ENCODE measurements at regions not wholly inside any gene's neighbourhood (a gene's known extent, or its start where the extent isn't known, plus 50 kb on each side); places are given as distances from the start of the nearest gene placed in this dataset.
A peak's percentile ranks its signal among the peaks of the same experiment; 100 is the strongest.

GRCh38 chr17:49908782-49909714 lies 59.9 kb upstream of the DLX4 start:
- H3K4me1 ChIP-seq = peaks cover 0 to 3% of the 10 kb centered on the region in 2 donors
- no peak for DNase-seq
- no peak for ATAC-seq
- intact Hi-C loops (cut with DNase I) = no loop called here
- no peaks in the 10 kb centered on the region for H3K9me3 ChIP-seq
- H3K27ac ChIP-seq = no peak overlapping the region
- H3K27me3 ChIP-seq = peaks cover 37 to 100% of the 10 kb centered on the region in 2 donors
- no peak overlapping the region for H3K4me3 ChIP-seq
- TF ChIP-seq CTCF (IDR thresholded peaks at IDR 0.05) = no peak
- H3K36me3 ChIP-seq = no peaks in the 10 kb centered on the region

- H3K36me3 ChIP-seq = no peaks in the 10 kb centered on the region
- H3K27ac ChIP-seq = no peak overlapping the region
- H3K4me3 ChIP-seq = no peak overlapping the region
- H3K27me3 ChIP-seq = peaks cover 30 to 100% of the 10 kb centered on the region in 2 donors
- DNase-seq (no peak), ATAC-seq (peak; percentile 20)
- intact Hi-C loops (cut with DNase I) = no loop called here
- no peaks in the 10 kb centered on the region for H3K9me3 ChIP-seq
- H3K4me1 ChIP-seq = peaks cover 0 to 3% of the 10 kb centered on the region in 2 donors
- TF ChIP-seq CTCF (IDR thresholded peaks at IDR 0.05) = no peak
These were observed 58.7 kb upstream of the DLX4 start for GRCh38 chr17:49910094-49910857.

GRCh38 chr17:49910858-49911204 lies 58.2 kb upstream of the DLX4 start:
- Histone ChIP-seq H3K27ac (no peak overlapping the region), H3K27me3 (peaks cover 30 to 100% of the 10 kb centered on the region in 2 donors), H3K4me3 (no peak overlapping the region), H3K9me3 (no peaks in the 10 kb centered on the region), H3K4me1 (peaks cover 0 to 3% of the 10 kb centered on the region in 2 donors), H3K36me3 (no peaks in the 10 kb centered on the region)
- no peak for TF ChIP-seq CTCF (IDR thresholded peaks at IDR 0.05)
- no peak for ATAC-seq
- intact Hi-C loops (cut with DNase I) = no loop called here
- no peak for DNase-seq

GRCh38 chr17:49911719-49912118 lies 57.3 kb upstream of the DLX4 start:
- H3K27ac ChIP-seq = no peak overlapping the region
- no peaks in the 10 kb centered on the region for H3K9me3 ChIP-seq
- no peak for DNase-seq
- intact Hi-C loops (cut with DNase I) = no loop called here
- H3K27me3 ChIP-seq = peaks cover 30 to 100% of the 10 kb centered on the region in 2 donors
- no peak for ATAC-seq
- H3K36me3 ChIP-seq = no peaks in the 10 kb centered on the region
- peaks cover 0 to 3% of the 10 kb centered on the region in 2 donors for H3K4me1 ChIP-seq
- TF ChIP-seq CTCF (IDR thresholded peaks at IDR 0.05) = no peak
- no peak overlapping the region for H3K4me3 ChIP-seq
